ENCODE measurements at regions not wholly inside any gene's neighbourhood (a gene's known extent, or its start where the extent isn't known, plus 50 kb on each side); places are given as distances from the start of the nearest gene placed in this dataset.

- TF ChIP-seq CTCF (IDR thresholded peaks at IDR 0.05; ENCODE audit: low read depth, low read length), result no peak
- Histone ChIP-seq H3K9me3 (no peaks in the 10 kb centered on the region), H3K36me3 (no peaks in the 10 kb centered on the region)
These were observed 938.2 kb upstream of the CDH8 start for GRCh38 chr16:62974424-62974823.

GRCh38 chr16:62970851-62971250, 934.6 kb upstream of the CDH8 start:
- H3K9me3 ChIP-seq, result no peaks in the 10 kb centered on the region
- H3K4me1 ChIP-seq, result no peaks in the 10 kb centered on the region
- H3K4me3 ChIP-seq (ENCODE audit: low read depth, low read length), result no peak overlapping the region
- no peak for DNase-seq
- H3K27me3 ChIP-seq, result no peaks in the 10 kb centered on the region
- TF ChIP-seq CTCF (IDR thresholded peaks at IDR 0.05; ENCODE audit: low read depth, low read length), result no peak
- H3K36me3 ChIP-seq, result no peaks in the 10 kb centered on the region

More at GRCh38 chr16:62974424-62974823, 938.2 kb upstream of the CDH8 start:
- no peak overlapping the region for H3K4me3 ChIP-seq (ENCODE audit: low read depth, low read length)
- no peaks in the 10 kb centered on the region for H3K27me3 ChIP-seq
- DNase-seq, result no peak
- H3K4me1 ChIP-seq, result no peaks in the 10 kb centered on the region

GRCh38 chr16:62969711-62970318, 933.6 kb upstream of the CDH8 start:
- Histone ChIP-seq H3K4me1 (no peaks in the 10 kb centered on the region), H3K36me3 (no peaks in the 10 kb centered on the region), H3K4me3 (ENCODE audit: low read depth, low read length) (no peak overlapping the region), H3K27me3 (no peaks in the 10 kb centered on the region), H3K9me3 (no peaks in the 10 kb centered on the region)
- no peak for DNase-seq
- no peak for TF ChIP-seq CTCF (IDR thresholded peaks at IDR 0.05; ENCODE audit: low read depth, low read length)

- no peaks in the 10 kb centered on the region for H3K36me3 ChIP-seq
- no peaks in the 10 kb centered on the region for H3K27me3 ChIP-seq
- DNase-seq, result no peak
- no peaks in the 10 kb centered on the region for H3K9me3 ChIP-seq
- no peaks in the 10 kb centered on the region for H3K4me1 ChIP-seq
- no peak overlapping the region for H3K4me3 ChIP-seq (ENCODE audit: low read depth, low read length)
- no peak for TF ChIP-seq CTCF (IDR thresholded peaks at IDR 0.05; ENCODE audit: low read depth, low read length)
These were observed 931.4 kb upstream of the CDH8 start for GRCh38 chr16:62967611-62968010.

- Histone ChIP-seq H3K4me3 (ENCODE audit: low read depth, low read length) (no peak overlapping the region), H3K9me3 (no peaks in the 10 kb centered on the region), H3K27me3 (no peaks in the 10 kb centered on the region), H3K36me3 (no peaks in the 10 kb centered on the region), H3K4me1 (no peaks in the 10 kb centered on the region)
- no peak for TF ChIP-seq CTCF (IDR thresholded peaks at IDR 0.05; ENCODE audit: low read depth, low read length)
- DNase-seq, result peak; percentile 11
These were observed 930.9 kb upstream of the CDH8 start for GRCh38 chr16:62967163-62967562.

GRCh38 chr16:62966626-62967025, 930.4 kb upstream of the CDH8 start:
- no peak for DNase-seq
- H3K4me3 ChIP-seq (ENCODE audit: low read depth, low read length), result no peak overlapping the region

More at GRCh38 chr16:62966626-62967025, 930.4 kb upstream of the CDH8 start:
- Histone ChIP-seq H3K36me3 (no peaks in the 10 kb centered on the region), H3K9me3 (no peaks in the 10 kb centered on the region), H3K4me1 (no peaks in the 10 kb centered on the region), H3K27me3 (no peaks in the 10 kb centered on the region)
- no peak for TF ChIP-seq CTCF (IDR thresholded peaks at IDR 0.05; ENCODE audit: low read depth, low read length)
